ENCODE measurements at regions not wholly inside any gene's neighbourhood (a gene's known extent, or its start where the extent isn't known, plus 50 kb on each side); places are given as distances from the start of the nearest gene placed in this dataset.

DNA sequence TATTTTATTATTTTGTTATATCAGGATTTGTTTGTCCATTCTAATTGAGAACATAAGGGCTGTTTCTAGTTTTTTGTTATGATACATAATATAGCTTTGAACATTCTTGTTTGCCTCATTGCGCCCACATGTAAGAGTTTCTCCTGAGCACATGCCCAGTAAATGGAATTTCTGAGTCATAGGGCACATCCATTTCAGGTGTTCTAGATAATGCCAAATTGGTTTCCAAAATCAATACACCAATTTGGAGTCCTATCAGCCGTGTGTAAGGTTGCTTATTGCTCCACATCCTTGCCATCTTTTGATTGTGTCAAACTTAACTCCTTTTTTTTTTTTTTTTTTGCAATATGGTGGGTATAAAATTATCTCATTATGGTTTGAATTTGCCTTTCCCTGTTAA lies 97.9 kb upstream of the RESF1 start:
- Histone ChIP-seq H3K36me3 (no peaks in the 10 kb centered on the region), H3K27ac (no peak overlapping the region), H3K27me3 (ENCODE audit: insufficient read depth, low read depth, severe bottlenecking) (no peaks in the 10 kb centered on the region), H3K4me3 (ENCODE audit: low read depth, low read length) (no peak overlapping the region), H3K9me3 (ENCODE audit: severe bottlenecking) (no peaks in the 10 kb centered on the region)
- no peak for DNase-seq
- no peak for TF ChIP-seq CTCF (IDR thresholded peaks at IDR 0.05; ENCODE audit: low read depth, low read length)

- H3K36me3 ChIP-seq: no peaks in the 10 kb centered on the region
- no peaks in the 10 kb centered on the region for H3K27me3 ChIP-seq (ENCODE audit: insufficient read depth, low read depth, severe bottlenecking)
- no peak for DNase-seq
- no peak for TF ChIP-seq CTCF (IDR thresholded peaks at IDR 0.05; ENCODE audit: low read depth, low read length)
- no peak overlapping the region for H3K4me3 ChIP-seq (ENCODE audit: low read depth, low read length)
- H3K27ac ChIP-seq: no peak overlapping the region
- H3K9me3 ChIP-seq (ENCODE audit: severe bottlenecking): no peaks in the 10 kb centered on the region
These were observed 98.8 kb upstream of the RESF1 start for GRCh38 chr12:31860401-31860800.

DNA sequence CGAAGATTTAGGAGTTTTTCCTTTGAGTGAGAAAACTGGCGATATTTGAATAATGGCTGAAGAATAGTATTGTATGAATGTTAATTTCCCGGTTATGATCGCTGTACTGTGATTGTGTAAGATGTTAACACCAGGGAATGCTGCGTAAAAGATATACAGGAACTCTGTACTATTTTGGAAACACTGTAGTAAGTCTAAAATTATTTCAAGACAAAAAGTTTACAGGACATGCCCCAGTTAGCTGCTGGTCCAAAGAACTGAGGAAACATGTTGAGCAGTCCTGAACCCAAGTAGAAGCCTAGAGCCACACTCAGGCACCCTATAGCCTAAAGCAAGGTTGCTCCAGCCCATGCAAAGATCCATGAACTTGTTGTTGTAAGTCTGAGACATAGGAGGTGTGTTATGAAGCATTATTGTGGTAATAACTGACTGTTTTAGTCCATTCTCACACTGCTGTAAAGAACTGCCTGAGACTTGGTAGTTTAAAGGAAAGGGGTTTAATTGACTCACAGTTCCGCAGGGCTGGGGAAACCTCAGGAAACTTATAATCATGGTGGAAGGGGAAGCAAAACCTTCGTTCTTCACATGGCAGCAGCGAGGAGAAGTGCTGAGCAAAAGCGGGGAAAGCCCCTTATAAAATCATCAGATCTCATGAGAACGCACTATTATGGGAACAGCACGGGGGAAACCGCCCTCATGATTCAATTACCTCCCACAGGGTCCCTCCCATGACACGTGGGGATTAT lies 99.8 kb upstream of the RESF1 start:
- H3K27ac ChIP-seq: no peak overlapping the region
- TF ChIP-seq CTCF (IDR thresholded peaks at IDR 0.05; ENCODE audit: low read depth, low read length): no peak
- no peak for DNase-seq
- no peaks in the 10 kb centered on the region for H3K9me3 ChIP-seq (ENCODE audit: severe bottlenecking)
- H3K36me3 ChIP-seq: no peaks in the 10 kb centered on the region
- H3K4me3 ChIP-seq (ENCODE audit: low read depth, low read length): no peak overlapping the region
- H3K27me3 ChIP-seq (ENCODE audit: insufficient read depth, low read depth, severe bottlenecking): no peaks in the 10 kb centered on the region

- Histone ChIP-seq H3K9me3 (ENCODE audit: severe bottlenecking) (peaks cover 6% of the 10 kb centered on the region), H3K27me3 (ENCODE audit: insufficient read depth, low read depth, severe bottlenecking) (no peaks in the 10 kb centered on the region), H3K36me3 (no peaks in the 10 kb centered on the region), H3K4me3 (ENCODE audit: low read depth, low read length) (no peak overlapping the region), H3K27ac (no peak overlapping the region)
- no peak for DNase-seq
- no peak for TF ChIP-seq CTCF (IDR thresholded peaks at IDR 0.05; ENCODE audit: low read depth, low read length)
These were observed 103.8 kb upstream of the RESF1 start for GRCh38 chr12:31855427-31855826.

DNA sequence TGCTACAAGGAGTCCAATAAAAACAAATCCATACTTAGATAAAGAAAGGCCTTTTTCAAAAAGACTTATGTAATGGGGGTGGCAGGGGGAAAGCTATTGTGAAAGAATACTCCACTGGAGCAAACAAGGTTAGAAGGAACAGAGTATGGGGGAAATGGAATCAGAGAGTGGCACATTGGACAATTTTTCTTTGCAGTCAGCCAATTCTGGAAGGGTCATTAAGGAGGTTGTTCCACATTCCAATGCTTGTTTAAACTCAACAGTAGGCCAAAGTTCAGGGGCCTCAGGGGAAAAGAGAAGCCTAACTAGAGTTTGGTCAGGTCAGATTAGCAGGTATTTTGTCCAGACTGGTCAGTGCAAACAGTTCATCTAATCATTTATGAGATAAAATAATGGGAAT lies 105.2 kb upstream of the RESF1 start:
- Histone ChIP-seq H3K9me3 (ENCODE audit: severe bottlenecking) (peaks cover 14% of the 10 kb centered on the region), H3K36me3 (no peaks in the 10 kb centered on the region), H3K4me3 (ENCODE audit: low read depth, low read length) (no peak overlapping the region), H3K27ac (no peak overlapping the region), H3K27me3 (ENCODE audit: insufficient read depth, low read depth, severe bottlenecking) (no peaks in the 10 kb centered on the region)
- DNase-seq: no peak
- no peak for TF ChIP-seq CTCF (IDR thresholded peaks at IDR 0.05; ENCODE audit: low read depth, low read length)

DNA sequence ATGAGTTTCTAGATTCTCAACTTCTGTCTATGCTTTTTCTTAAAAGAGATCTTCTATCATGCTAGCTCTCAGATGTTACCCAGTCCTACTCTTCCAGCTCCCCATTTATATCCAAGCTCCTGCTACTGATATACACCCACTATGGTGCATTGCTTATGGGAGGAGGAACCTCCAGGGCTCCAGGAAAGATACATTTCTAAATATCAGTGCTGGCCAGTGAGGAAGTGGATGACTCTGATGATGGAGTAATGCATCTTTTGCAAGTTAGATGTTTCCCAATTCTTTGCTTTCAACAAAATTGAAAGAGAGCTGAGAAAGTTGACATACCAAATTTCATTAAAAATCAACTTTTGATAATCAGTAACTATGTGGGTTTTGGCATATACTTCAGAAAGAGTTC lies 105.7 kb upstream of the RESF1 start:
- no peak for DNase-seq

More for the DNA sequence above, 105.7 kb upstream of the RESF1 start:
- Histone ChIP-seq H3K36me3 (no peaks in the 10 kb centered on the region), H3K9me3 (ENCODE audit: severe bottlenecking) (peaks cover 18% of the 10 kb centered on the region), H3K27me3 (ENCODE audit: insufficient read depth, low read depth, severe bottlenecking) (no peaks in the 10 kb centered on the region), H3K27ac (no peak overlapping the region), H3K4me3 (ENCODE audit: low read depth, low read length) (no peak overlapping the region)
- no peak for TF ChIP-seq CTCF (IDR thresholded peaks at IDR 0.05; ENCODE audit: low read depth, low read length)
